Pancreas (tissue), 10 donors: ENCODE measurements at regions not wholly inside any gene's neighbourhood (a gene's known extent, or its start where the extent isn't known, plus 50 kb on each side); places are given as distances from the start of the nearest gene placed in this dataset.

Experiments
- ATAC-seq, 4 donors: fragments of 200-7000 bp; cut with Tn5 transposase; one replicate each; pipeline versions ENCODE4 v1.8.0 to v1.9.1; 2020; ENCODE audit warnings: mild to moderate bottlenecking in 4 of 4, moderate library complexity in 4 of 4
- DNase-seq, 6 donors: peaks; one replicate each; pipeline ENCODE4 v3.0.0-alpha.2; 2020
- FAIRE-seq: peaks from 2 replicates; lab custom pipeline; 2012; peaks lifted over from hg19 to GRCh38; lab: Jason Lieb, UNC
- H3K27ac ChIP-seq, 4 donors: fragments of 200-600 bp; sonication (generic); 1 replicate in 3 of 4; 2 replicates in 1 of 4; pipeline versions ENCODE4 v1.5.0 to v1.8.0; 2020
- H3K27me3 ChIP-seq, 4 donors: fragments of 200-600 bp; one replicate each; pipeline ENCODE4 v1.8.0; 2021
- H3K36me3 ChIP-seq, 3 donors: fragments of 200-600 bp; sonication (generic) in 1 of 3; one replicate each; pipeline versions ENCODE4 v1.5.0 to v1.8.0; 2020 to 2021
- H3K4me1 ChIP-seq, 3 donors: fragments of 200-600 bp; one replicate each; pipeline ENCODE4 v1.8.0; 2021
- H3K4me3 ChIP-seq, 4 donors: fragments of 200-600 bp; sonication (generic) in 2 of 4; one replicate each; pipeline versions ENCODE4 v1.5.0 to v1.8.0; 2020 to 2021
- H3K9me3 ChIP-seq, 4 donors: fragments of 200-600 bp; one replicate each; pipeline ENCODE4 v1.8.0; 2021
- WGBS, 2 donors: extraction: QIAGEN DNeasy Blood & Tissue Kit; methylation state at CpG; one replicate each; pipeline ENCODE4 v1.1.7; 2013; 5-methylcytosine and 5-hydroxymethylcytosine counted together
- intact Hi-C, 3 donors: fragments of 100-400 bp; cut with DNase I; formaldehyde crosslinking; loops; one replicate each; pipeline versions ENCODE4 v1.11.1 to v1.14.2; 2022
- TF ChIP-seq, protein P1 (sequence below), 4 donors: fragments of 200-600 bp; sonication (generic) in 3 of 4; IDR thresholded peaks; one replicate each; pipeline versions ENCODE4 v1.5.0 to v1.8.0; 2021; ENCODE audit warnings: antibody characterized with exemption in 4 of 4
- donor health status: healthy with polysubstance abuse.
- donor health status: DM: no; HTN: no; CAD: no; lungs with moderate emphysema.
- donor health status: DM: no; HTN: no; CAD: no.
- donor health status: control.
- donor health status: control.
- donor health status: Bipolar disorder and iron deficiency.
- donor health status: DM: yes; HTN: yes; CAD: no.
- donor health status: DM: no; HTN: no; CAD: no.
- donor health status: DM: no; HTN: no; CAD: no.
- donor health status: DM: yes; HTN: yes; CAD: no.

DNA sequence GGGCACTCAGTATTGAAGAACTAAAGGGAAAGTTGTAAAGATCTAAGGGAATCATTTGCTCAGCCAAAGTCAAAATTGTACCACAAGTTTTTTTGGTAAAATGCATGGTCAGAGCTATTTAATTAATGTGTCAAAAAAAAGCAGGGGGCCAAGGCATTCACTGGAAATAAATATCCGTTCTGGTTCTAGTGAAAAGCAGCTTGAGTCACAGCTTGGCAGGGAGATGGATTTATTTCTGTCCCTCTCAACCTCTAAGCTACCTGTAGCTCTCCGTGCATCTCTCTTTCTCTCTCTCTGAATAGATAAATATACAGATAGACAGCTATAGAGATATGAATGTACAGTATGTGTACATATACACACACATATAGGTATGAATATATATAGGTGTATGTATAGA, 554.4 kb upstream of the TMEM132C start:
- Histone ChIP-seq H3K4me3 (no peak overlapping the region), H3K36me3 (no peaks in the 10 kb centered on the region), H3K27me3 (peaks cover 0 to 6% (median 2%) of the 10 kb centered on the region in 4 donors), H3K9me3 (no peaks in the 10 kb centered on the region), H3K27ac (no peak overlapping the region), H3K4me1 (no peaks in the 10 kb centered on the region)
- intact Hi-C loops: no loop called here
- DNase-seq: no peak
- no peak for FAIRE-seq
- 43 to 52% methylated on average over 2 of the region's 2 CpGs for WGBS, 2 donors
- TF ChIP-seq, protein P1, sequence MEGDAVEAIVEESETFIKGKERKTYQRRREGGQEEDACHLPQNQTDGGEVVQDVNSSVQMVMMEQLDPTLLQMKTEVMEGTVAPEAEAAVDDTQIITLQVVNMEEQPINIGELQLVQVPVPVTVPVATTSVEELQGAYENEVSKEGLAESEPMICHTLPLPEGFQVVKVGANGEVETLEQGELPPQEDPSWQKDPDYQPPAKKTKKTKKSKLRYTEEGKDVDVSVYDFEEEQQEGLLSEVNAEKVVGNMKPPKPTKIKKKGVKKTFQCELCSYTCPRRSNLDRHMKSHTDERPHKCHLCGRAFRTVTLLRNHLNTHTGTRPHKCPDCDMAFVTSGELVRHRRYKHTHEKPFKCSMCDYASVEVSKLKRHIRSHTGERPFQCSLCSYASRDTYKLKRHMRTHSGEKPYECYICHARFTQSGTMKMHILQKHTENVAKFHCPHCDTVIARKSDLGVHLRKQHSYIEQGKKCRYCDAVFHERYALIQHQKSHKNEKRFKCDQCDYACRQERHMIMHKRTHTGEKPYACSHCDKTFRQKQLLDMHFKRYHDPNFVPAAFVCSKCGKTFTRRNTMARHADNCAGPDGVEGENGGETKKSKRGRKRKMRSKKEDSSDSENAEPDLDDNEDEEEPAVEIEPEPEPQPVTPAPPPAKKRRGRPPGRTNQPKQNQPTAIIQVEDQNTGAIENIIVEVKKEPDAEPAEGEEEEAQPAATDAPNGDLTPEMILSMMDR (IDR thresholded peaks at IDR 0.05): no peak
- no peak for ATAC-seq

DNA sequence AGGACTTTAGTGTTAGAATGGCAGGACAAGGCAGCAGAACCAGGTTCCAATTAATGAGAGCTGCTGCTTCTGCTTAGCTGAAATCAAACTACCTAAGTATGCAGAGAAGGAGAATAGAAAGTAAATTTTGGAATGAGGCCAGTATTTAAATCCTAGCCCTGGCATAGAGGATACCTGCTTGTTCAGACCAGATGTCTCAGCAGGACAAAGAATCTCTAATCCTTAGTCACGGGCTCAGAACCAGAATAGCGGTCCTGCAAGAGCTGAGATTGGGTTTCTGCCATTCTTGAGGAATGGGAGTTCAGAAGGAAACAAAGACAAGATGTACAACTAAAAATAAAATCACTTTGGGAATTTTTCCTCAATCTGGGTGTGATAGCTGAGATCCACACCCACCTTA, 550.8 kb upstream of the TMEM132C start:
- Histone ChIP-seq H3K27ac (no peak overlapping the region), H3K4me1 (no peaks in the 10 kb centered on the region), H3K27me3 (peaks cover 0 to 3% (median 1%) of the 10 kb centered on the region in 4 donors), H3K4me3 (no peak overlapping the region), H3K9me3 (no peaks in the 10 kb centered on the region), H3K36me3 (no peaks in the 10 kb centered on the region)
- no peak for ATAC-seq
- intact Hi-C loops: no loop called here
- TF ChIP-seq, protein P1 (IDR thresholded peaks at IDR 0.05): no peak
- FAIRE-seq: no peak
- no peak for DNase-seq
- 59 to 68% methylated on average over 2 of the region's 2 CpGs for WGBS, 2 donors

DNA sequence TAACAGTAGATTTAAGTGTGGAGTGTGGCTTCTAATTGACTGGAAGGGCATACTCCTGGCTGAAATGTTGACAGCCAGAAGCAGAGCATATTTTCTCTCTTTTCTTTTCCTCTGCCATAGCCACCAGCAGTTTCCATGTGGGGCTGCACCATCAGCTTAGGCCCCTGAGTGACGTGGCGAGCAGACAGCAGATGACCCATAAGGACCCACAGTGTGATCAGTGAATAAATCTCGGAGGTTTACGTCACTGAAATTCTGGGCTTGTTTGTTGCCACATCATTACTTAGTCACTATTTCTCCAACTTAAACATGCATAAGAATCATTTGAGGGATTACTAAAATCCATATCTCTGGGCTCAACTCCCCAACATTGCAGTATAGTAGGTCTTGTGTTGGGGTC, 549.7 kb upstream of the TMEM132C start:
- Histone ChIP-seq H3K4me3 (no peak overlapping the region), H3K27ac (no peak overlapping the region), H3K36me3 (no peaks in the 10 kb centered on the region), H3K9me3 (no peaks in the 10 kb centered on the region), H3K4me1 (no peaks in the 10 kb centered on the region), H3K27me3 (peaks cover 0 to 3% (median 0%) of the 10 kb centered on the region in 4 donors)
- DNase-seq (no peak), FAIRE-seq (no peak), ATAC-seq (no peak)
- intact Hi-C loops: no loop called here
- 61 to 74% methylated on average over 4 of the region's 4 CpGs for WGBS, 2 donors
- TF ChIP-seq, protein P1 (IDR thresholded peaks at IDR 0.05): no peak

DNA sequence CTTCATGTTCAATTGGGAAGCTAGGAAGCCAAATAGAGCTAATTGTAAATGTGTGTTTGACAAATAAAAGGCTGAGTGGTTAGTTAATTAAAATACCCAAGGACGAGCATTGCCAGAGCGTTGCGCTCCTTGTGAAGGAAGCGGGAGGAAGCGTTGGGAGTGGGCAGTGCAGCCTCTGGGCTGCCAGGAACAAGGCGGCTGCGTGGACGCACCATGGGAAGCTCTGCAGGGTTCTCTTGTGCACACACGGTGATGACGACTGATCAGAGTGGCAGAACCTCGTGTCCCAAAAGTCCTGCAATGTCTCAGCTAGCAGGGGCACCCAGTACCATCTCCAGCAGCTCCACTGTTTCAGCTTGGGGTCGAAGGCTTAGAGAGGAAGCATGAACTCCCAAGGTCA, 546.6 kb upstream of the TMEM132C start:
- FAIRE-seq (no peak), DNase-seq (no peak), ATAC-seq (no peak)
- WGBS, 2 donors: 62 to 65% methylated on average over 12 of the region's 12 CpGs
- H3K9me3 ChIP-seq: no peaks in the 10 kb centered on the region
- H3K36me3 ChIP-seq: no peaks in the 10 kb centered on the region
- H3K27me3 ChIP-seq: peaks cover 0 to 3% (median 0%) of the 10 kb centered on the region in 4 donors
- no peak overlapping the region for H3K4me3 ChIP-seq
- intact Hi-C loops: no loop called here
- H3K27ac ChIP-seq: no peak overlapping the region
- TF ChIP-seq, protein P1 (IDR thresholded peaks at IDR 0.05): no peak
- no peaks in the 10 kb centered on the region for H3K4me1 ChIP-seq

DNA sequence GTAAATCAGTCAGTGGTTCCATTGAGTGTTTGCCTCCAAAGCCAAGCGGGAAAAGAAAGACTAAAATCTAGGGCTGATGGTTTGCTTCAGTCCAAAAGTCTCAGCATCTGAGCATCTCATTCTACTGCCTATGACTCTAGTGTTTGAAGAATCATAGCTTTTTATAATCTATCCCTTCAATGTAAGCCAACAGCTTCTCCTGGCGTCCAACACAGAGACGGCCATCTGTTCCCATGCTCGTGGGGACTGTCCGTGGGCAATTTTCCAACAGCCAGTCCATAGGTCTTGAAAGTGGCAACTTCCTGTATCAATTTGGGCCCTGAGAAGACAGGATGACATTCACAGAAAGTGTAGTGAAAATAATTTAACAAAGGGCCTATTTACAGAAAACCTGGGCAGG, 544.4 kb upstream of the TMEM132C start:
- DNase-seq (no peak), ATAC-seq (no peak), FAIRE-seq (no peak)
- Histone ChIP-seq H3K4me3 (no peak overlapping the region), H3K36me3 (no peaks in the 10 kb centered on the region), H3K4me1 (no peaks in the 10 kb centered on the region), H3K27ac (no peak overlapping the region), H3K27me3 (no peaks in the 10 kb centered on the region), H3K9me3 (no peaks in the 10 kb centered on the region)
- TF ChIP-seq, protein P1 (IDR thresholded peaks at IDR 0.05): no peak
- intact Hi-C loops: no loop called here
- WGBS, 2 donors: 65% methylated on average over 5 of the region's 5 CpGs
